Suprapubic skin (tissue), 4 donors: ENCODE measurements at regions not wholly inside any gene's neighbourhood (a gene's known extent, or its start where the extent isn't known, plus 50 kb on each side); places are given as distances from the start of the nearest gene placed in this dataset.

ENCODE experiments used
- DNase-seq, 2 donors: peaks; one replicate each; pipeline ENCODE4 v3.0.0-alpha.2; 2019; ENCODE audit warnings: low spot score in 2 of 2
- H3K27ac ChIP-seq: fragments of 200-600 bp; sonication (generic); one replicate; pipeline ENCODE4 v1.5.1; 2019
- H3K27me3 ChIP-seq: fragments of 200-600 bp; sonication (generic); one replicate; pipeline ENCODE4 v1.5.1; 2019
- H3K36me3 ChIP-seq: fragments of 200-600 bp; sonication (generic); one replicate; pipeline ENCODE4 v1.5.1; 2019
- H3K4me1 ChIP-seq: fragments of 200-600 bp; sonication (generic); one replicate; pipeline ENCODE4 v1.5.1; 2019
- H3K4me3 ChIP-seq: fragments of 200-600 bp; sonication (generic); one replicate; pipeline ENCODE4 v1.5.1; 2019; ENCODE audit warnings: mild to moderate bottlenecking
- H3K9me3 ChIP-seq: fragments of 200-600 bp; sonication (generic); one replicate; pipeline ENCODE4 v1.5.1; 2019
- CTCF ChIP-seq, 2 donors: fragments of 200-600 bp in 1 of 2; fragments of 450-650 bp in 1 of 2; sonication (generic) in 1 of 2; IDR thresholded peaks; one replicate each; pipeline ENCODE4 v1.5.1; 2016 to 2019; ENCODE audit warnings: antibody characterized with exemption in 2 of 2, mild to moderate bottlenecking in 1 of 2, moderate library complexity in 1 of 2
- EP300 ChIP-seq: sonication (generic); formaldehyde crosslinking; IDR thresholded peaks from one replicate; pipeline ENCODE4 v1.6.1; 2017; ENCODE audit warnings: antibody characterized with exemption
- POLR2A ChIP-seq, 2 donors: fragments of 450-650 bp; IDR thresholded peaks; one replicate each; pipeline ENCODE4 v1.6.1; 2017; ENCODE audit warnings: antibody characterized with exemption in 2 of 2, mild to moderate bottlenecking in 2 of 2, moderate library complexity in 2 of 2
- POLR2AphosphoS5 ChIP-seq, 3 donors: sonication (generic); formaldehyde crosslinking; IDR thresholded peaks; one replicate each; pipeline ENCODE4 v1.6.1; 2017; ENCODE audit warnings: antibody characterized with exemption in 3 of 3
- WGBS: methylation state at CpG from one replicate; pipeline ENCODE4 v1.1.5; 2018; 5-methylcytosine and 5-hydroxymethylcytosine counted together

GRCh38 chr21:24870633-24871032, 736.6 kb downstream of the MRPL39 start:
- Histone ChIP-seq H3K4me3 (no peak overlapping the region), H3K9me3 (no peaks in the 10 kb centered on the region), H3K27me3 (no peaks in the 10 kb centered on the region), H3K4me1 (no peaks in the 10 kb centered on the region), H3K36me3 (no peaks in the 10 kb centered on the region), H3K27ac (no peak overlapping the region)
- no peak for DNase-seq
- WGBS, result 53% methylated on average over 4 of the region's 4 CpGs
- TF ChIP-seq EP300, result no peak
- TF ChIP-seq CTCF (IDR thresholded peaks at IDR 0.05), result no peak
- TF ChIP-seq POLR2AphosphoS5 (IDR thresholded peaks at IDR 0.05), result no peak
- no peak for TF ChIP-seq POLR2A (IDR thresholded peaks at IDR 0.05)

GRCh38 chr21:24869862-24870261, 737.4 kb downstream of the MRPL39 start:
- H3K27ac ChIP-seq, result no peak overlapping the region
- no peaks in the 10 kb centered on the region for H3K4me1 ChIP-seq
- no peaks in the 10 kb centered on the region for H3K9me3 ChIP-seq
- 63% methylated on average over 2 of the region's 2 CpGs for WGBS
- no peak for DNase-seq
- no peaks in the 10 kb centered on the region for H3K36me3 ChIP-seq
- H3K4me3 ChIP-seq, result no peak overlapping the region
- no peaks in the 10 kb centered on the region for H3K27me3 ChIP-seq
- no peak for TF ChIP-seq POLR2A (IDR thresholded peaks at IDR 0.05)
- TF ChIP-seq CTCF (IDR thresholded peaks at IDR 0.05), result no peak
- TF ChIP-seq EP300, result no peak
- no peak for TF ChIP-seq POLR2AphosphoS5 (IDR thresholded peaks at IDR 0.05)

GRCh38 chr21:24868117-24868516, 739.2 kb downstream of the MRPL39 start:
- WGBS, result 61% methylated on average over 1 of the region's 1 CpG
- no peak for TF ChIP-seq CTCF (IDR thresholded peaks at IDR 0.05)
- TF ChIP-seq EP300, result no peak
- TF ChIP-seq POLR2A (IDR thresholded peaks at IDR 0.05), result no peak
- no peak for TF ChIP-seq POLR2AphosphoS5 (IDR thresholded peaks at IDR 0.05)

GRCh38 chr21:24861471-24861870, 745.8 kb downstream of the MRPL39 start:
- H3K27me3 ChIP-seq, result no peaks in the 10 kb centered on the region
- no peaks in the 10 kb centered on the region for H3K36me3 ChIP-seq
- H3K27ac ChIP-seq, result no peak overlapping the region
- DNase-seq, result no peak
- H3K9me3 ChIP-seq, result no peaks in the 10 kb centered on the region
- H3K4me1 ChIP-seq, result no peaks in the 10 kb centered on the region
- WGBS, result 34% methylated on average over 1 of the region's 1 CpG
- TF ChIP-seq POLR2AphosphoS5 (IDR thresholded peaks at IDR 0.05) (no peak), EP300 (no peak), POLR2A (IDR thresholded peaks at IDR 0.05) (no peak), CTCF (IDR thresholded peaks at IDR 0.05) (no peak)
- H3K4me3 ChIP-seq, result no peak overlapping the region

More at GRCh38 chr21:24868117-24868516, 739.2 kb downstream of the MRPL39 start:
- DNase-seq, result no peak
- no peaks in the 10 kb centered on the region for H3K9me3 ChIP-seq
- no peaks in the 10 kb centered on the region for H3K36me3 ChIP-seq
- H3K4me3 ChIP-seq, result no peak overlapping the region
- H3K4me1 ChIP-seq, result no peaks in the 10 kb centered on the region
- H3K27me3 ChIP-seq, result no peaks in the 10 kb centered on the region
- H3K27ac ChIP-seq, result no peak overlapping the region

GRCh38 chr21:24856326-24856725, 751.0 kb downstream of the MRPL39 start:
- DNase-seq, result no peak
- Histone ChIP-seq H3K27ac (no peak overlapping the region), H3K27me3 (no peaks in the 10 kb centered on the region), H3K4me3 (no peak overlapping the region), H3K9me3 (no peaks in the 10 kb centered on the region), H3K4me1 (no peaks in the 10 kb centered on the region), H3K36me3 (no peaks in the 10 kb centered on the region)
- no peak for TF ChIP-seq POLR2AphosphoS5 (IDR thresholded peaks at IDR 0.05)
- no peak for TF ChIP-seq CTCF (IDR thresholded peaks at IDR 0.05)
- TF ChIP-seq POLR2A (IDR thresholded peaks at IDR 0.05), result no peak
- no peak for TF ChIP-seq EP300
- WGBS, result 37% methylated on average over 1 of the region's 1 CpG
